ENCODE measurements at regions not wholly inside any gene's neighbourhood (a gene's known extent, or its start where the extent isn't known, plus 50 kb on each side); places are given as distances from the start of the nearest gene placed in this dataset.
A peak's percentile ranks its signal among the peaks of the same experiment; 100 is the strongest.

- DNase-seq (ENCODE audit: low read depth), result no peak
Measured at GRCh38 chr19:32208060-32208459, 137.3 kb upstream of the ZNF507 start.

- DNase-seq (ENCODE audit: low read depth), result no peak
Measured at GRCh38 chr19:32219392-32219791, 126.0 kb upstream of the ZNF507 start.

GRCh38 chr19:32219881-32220472 is 125.4 kb upstream of the ZNF507 start:
- DNase-seq (ENCODE audit: low read depth), result no peak

GRCh38 chr19:32220951-32221350 is 124.5 kb upstream of the ZNF507 start:
- no peak for DNase-seq (ENCODE audit: low read depth)

GRCh38 chr19:32222556-32222955 is 122.9 kb upstream of the ZNF507 start:
- DNase-seq (ENCODE audit: low read depth), result no peak

- no peak for DNase-seq (ENCODE audit: low read depth)
Measured at GRCh38 chr19:32223106-32223505, 122.3 kb upstream of the ZNF507 start.

- DNase-seq (ENCODE audit: low read depth), result no peak
Measured at GRCh38 chr19:32223595-32224370, 121.6 kb upstream of the ZNF507 start.

GRCh38 chr19:32224371-32225244 is 120.8 kb upstream of the ZNF507 start:
- DNase-seq (ENCODE audit: low read depth), result peak; percentile 55

GRCh38 chr19:32227561-32228165 is 117.7 kb upstream of the ZNF507 start:
- DNase-seq (ENCODE audit: low read depth), result no peak

- no peak for DNase-seq (ENCODE audit: low read depth)
Measured at GRCh38 chr19:32230441-32230840, 115.0 kb upstream of the ZNF507 start.

- DNase-seq (ENCODE audit: low read depth), result no peak
Measured at GRCh38 chr19:32231020-32231419, 114.4 kb upstream of the ZNF507 start.

GRCh38 chr19:32231691-32232090 is 113.7 kb upstream of the ZNF507 start:
- no peak for DNase-seq (ENCODE audit: low read depth)

GRCh38 chr19:32232449-32232848 is 113.0 kb upstream of the ZNF507 start:
- no peak for DNase-seq (ENCODE audit: low read depth)

- DNase-seq (ENCODE audit: low read depth), result no peak
Measured at GRCh38 chr19:32233091-32233490, 112.3 kb upstream of the ZNF507 start.

- DNase-seq (ENCODE audit: low read depth), result no peak
Measured at GRCh38 chr19:32233885-32234284, 111.5 kb upstream of the ZNF507 start.

- DNase-seq (ENCODE audit: low read depth), result no peak
Measured at GRCh38 chr19:32234663-32235217, 110.7 kb upstream of the ZNF507 start.

GRCh38 chr19:32238076-32238475 is 107.3 kb upstream of the ZNF507 start:
- no peak for DNase-seq (ENCODE audit: low read depth)

- no peak for DNase-seq (ENCODE audit: low read depth)
Measured at GRCh38 chr19:32240316-32240715, 105.1 kb upstream of the ZNF507 start.

- no peak for DNase-seq (ENCODE audit: low read depth)
Measured at GRCh38 chr19:32241306-32241705, 104.1 kb upstream of the ZNF507 start.

- DNase-seq (ENCODE audit: low read depth), result no peak
Measured at GRCh38 chr19:32241932-32242710, 103.3 kb upstream of the ZNF507 start.

GRCh38 chr19:32246006-32246405 is 99.4 kb upstream of the ZNF507 start:
- no peak for DNase-seq (ENCODE audit: low read depth)

Data from ELR (cell line).